GM21526 (cell line): ENCODE measurements at regions not wholly inside any gene's neighbourhood (a gene's known extent, or its start where the extent isn't known, plus 50 kb on each side); places are given as distances from the start of the nearest gene placed in this dataset.
"Not testable (repeated sequence)": the region's sequence is repeated elsewhere in the genome, so short reads cannot be mapped to it uniquely, and the experiment has no call there.

Experiments
- ATAC-seq: cut with Tn5 transposase; IDR thresholded peaks from one replicate; pipeline ENCODE4 v1.9.1; 2021; ENCODE audit warnings: moderate library complexity; ENCODE audit not compliant: unreplicated experiment, low FRiP score

DNA sequence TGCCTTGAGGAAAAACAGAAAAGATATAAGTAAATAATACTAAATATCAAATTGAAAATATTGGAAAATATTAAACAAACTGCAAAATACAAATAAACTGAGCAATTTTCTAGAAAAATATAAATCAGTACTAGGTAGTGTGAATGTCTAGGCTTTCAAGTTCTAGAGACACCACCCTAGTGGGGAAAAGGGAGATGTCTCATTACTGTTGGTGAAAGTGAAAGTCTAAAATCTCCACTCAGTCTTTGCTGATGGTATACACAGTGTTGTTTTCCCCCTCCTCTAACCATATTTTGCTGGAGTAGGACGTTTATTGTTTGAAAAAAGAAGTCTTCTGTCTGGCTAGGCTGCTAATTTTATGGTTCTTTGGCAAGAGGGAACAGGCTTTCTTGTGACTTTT lies 1368.9 kb downstream of the OTOL1 start:
- ATAC-seq: no peak

DNA sequence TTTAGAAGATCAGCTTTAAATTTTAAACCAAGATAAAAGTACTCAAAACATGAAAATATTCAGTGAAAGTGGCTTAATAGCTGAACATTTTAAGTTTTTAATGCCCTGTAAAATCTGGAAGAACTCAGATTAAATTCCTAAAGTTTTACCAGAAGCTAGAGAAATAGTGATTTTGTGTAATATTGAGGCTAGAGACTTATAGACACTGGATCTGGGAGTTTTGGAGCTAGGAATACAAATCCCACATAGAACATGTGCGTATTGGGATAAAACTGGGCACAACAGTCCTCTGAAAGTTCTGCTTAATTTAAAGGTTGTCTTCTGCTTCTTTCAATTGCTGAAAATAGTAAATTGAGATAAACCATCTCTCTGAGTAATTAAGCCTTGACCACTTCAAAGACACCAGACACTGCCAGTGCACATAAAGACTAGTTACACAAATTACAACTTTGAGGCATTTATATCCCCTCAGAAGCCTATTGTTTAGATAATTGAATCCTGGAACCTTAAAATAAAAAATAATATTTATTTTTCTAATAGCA lies 1382.5 kb downstream of the OTOL1 start:
- ATAC-seq: no peak

DNA sequence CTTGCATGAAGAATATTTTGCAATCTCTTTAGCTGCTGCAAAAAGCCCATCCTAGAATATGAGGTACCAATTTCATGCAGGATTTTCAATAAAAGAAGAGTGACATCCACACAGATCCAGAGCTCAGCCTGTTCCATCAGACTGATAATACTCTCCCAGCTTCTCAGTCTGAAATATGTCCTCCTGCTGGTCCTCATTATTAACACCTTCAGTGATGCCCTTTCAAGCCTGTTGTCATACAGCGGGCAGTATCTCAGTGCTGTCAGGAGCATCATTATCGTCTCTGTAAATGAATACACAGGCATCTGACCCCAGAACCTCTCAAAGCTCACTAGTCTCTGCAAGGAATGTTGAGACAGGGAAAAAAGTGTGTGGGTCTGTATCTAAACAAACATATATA lies 1387.8 kb downstream of the OTOL1 start:
- no peak for ATAC-seq

DNA sequence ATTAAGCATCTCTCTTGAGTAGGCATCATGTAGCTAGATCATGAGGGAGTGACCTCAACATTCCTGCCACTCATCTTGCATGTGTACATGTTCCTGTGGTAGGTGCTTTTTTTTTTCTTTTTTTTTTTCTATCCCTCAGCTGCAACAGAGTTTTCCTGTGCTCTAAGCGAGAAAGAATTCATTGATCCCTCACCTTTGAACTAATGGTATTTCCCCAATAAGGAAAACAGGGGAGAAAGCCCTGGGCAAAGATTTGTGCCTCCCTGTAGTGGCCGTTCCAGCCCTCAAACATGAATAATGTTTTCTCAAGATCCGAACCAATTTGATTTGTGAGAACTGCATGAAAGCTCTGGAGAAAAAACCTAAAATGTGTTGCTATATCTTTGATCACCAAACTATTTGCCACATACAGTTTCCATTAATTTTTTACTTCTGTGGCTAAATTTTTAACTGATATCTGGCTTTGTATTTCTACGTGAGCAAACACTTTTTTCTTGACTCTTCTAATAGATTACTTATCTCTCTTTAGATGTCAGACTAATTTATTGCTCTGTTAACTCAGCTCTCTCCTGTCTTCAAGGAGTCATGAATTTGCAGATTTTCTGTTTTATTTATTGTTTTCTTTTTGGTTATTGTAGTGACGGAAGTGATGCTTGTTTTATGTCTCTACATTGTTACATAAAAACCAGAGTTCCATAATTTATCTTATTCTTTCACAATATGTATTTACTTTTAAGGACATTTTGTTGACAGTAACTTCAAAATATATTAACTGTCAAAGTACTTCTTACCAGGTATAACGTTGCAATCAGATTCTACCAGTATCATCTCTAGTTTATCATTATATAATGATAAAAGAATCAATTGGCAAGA lies 1396.5 kb downstream of the OTOL1 start:
- no peak for ATAC-seq

DNA sequence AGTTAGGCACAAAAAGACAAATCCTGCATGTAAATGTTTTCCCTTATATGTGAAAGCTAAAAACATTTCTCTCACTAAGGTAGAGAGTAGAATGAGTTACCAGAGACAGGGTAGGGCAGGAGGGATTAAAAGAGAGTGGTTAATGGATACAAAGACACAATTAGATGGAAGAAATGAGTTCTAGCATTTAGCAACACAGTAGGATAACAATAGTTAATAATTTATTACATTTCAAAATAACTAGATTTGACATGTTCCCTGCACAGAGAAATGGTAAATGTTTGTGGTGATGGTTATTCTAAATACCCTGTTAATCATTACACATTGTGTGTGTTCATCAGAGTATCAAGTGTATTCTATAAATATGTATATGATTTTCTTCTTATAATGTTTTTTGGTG lies 1400.7 kb downstream of the OTOL1 start:
- ATAC-seq: no peak

DNA sequence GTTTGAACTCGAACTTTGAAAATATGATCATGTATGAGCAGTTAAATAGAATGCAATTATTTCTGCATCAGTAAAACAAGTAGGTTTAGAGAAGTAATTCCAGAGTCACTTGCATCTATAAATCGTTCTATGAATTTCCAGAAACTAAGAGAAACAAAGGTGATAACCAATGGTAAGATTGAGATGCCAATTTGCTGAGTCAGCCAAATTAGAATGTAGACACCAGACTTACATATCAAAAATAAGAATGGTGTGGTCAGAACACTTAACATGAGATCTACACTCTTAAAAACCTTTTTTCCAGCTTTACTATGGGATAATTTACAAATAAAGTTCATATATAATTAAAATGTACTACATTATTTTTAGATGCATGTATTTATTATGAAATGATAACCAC lies 1435.9 kb downstream of the OTOL1 start:
- ATAC-seq: no peak

DNA sequence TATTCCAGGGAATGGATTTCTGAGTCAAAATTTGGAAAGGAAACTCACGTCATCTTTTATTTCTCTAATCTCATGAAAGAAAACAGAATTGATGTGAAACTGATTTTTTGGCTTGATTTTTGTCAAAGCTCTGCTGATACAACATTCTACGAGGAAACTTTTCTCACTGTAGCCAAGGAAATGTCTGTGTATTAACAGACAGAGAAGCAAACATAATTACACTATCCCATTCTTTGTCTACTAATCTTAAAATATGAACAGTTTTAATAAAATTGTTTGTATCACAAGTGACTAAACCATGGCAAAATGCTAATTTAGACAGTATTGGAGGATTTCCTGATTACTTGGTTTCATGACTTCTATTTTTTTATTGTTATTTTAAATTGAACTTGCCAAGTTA lies 1437.0 kb downstream of the OTOL1 start:
- ATAC-seq: no peak

DNA sequence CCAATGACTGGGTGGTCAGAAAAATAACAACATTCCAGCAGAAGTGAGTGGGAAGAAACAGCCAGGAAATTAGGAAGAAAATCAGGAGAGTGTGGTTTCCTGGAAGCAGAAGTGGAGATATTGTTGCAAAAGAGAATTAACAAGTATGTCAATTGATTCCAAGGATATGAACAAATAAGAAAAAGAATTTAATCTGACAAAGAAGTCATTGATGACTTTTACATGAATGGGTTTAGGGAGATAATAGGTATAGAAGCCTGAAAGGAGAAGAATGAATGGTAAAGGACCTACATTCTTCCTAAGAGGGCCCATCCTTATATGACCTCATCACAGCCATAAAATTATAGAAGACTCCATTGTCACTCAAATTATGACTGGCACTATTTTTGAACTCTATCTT lies 1440.1 kb downstream of the OTOL1 start:
- ATAC-seq: no peak

DNA sequence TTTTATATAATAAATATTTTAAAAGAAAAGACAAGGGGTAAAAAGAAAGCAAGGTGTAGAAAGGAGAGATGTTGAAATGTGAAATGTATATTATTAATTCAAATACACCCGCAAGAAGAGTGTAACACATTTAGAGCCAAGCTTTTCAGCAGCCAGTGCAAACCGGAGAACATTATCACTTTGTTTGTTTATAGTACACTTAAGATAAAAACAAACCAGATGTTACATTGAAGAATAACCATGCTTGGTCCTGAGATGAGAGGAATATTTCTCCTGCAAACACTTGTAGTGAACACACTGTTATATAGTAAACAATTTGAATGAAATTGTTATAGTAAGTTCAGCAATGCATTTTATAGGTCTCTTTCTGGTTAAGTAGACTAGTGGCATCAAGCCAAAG lies 1441.5 kb downstream of the OTOL1 start:
- no peak for ATAC-seq

DNA sequence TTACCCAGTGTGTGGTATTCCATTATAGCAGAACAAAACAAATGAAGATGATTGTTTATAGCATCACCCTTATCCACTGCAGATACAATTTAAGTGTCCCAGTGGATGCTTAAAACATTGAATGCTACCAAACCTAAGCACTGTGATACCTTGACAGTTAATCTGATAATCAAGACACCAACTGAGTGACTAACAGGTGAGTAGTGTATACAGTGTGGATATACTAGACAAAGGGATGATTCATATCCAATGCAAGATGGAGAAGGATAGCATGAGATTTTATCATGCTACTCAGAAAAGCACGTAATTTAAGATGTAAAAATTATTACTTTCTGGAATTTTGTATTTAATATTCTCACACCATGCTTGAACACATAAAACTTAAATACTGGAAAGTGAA lies 1449.0 kb downstream of the OTOL1 start:
- no peak for ATAC-seq

DNA sequence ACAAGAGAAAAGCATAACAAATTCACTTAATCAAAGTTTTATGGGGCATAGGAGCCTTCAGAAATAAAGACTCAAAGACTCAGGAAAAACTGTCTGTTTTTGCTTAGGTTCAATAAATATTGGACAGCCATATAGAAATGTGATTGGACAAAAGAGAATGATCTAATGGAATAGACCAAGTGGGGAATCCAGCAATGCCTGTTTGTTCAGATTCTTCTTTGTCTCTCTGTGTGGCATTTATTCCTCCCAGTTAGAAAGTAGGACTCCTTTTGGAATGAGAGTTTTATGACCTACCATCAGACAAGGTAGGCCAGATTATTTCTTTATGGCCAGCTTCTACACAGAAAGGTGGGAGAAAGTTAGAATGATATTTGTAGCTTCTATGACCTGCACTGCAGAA lies 1460.1 kb downstream of the OTOL1 start:
- ATAC-seq: no peak

DNA sequence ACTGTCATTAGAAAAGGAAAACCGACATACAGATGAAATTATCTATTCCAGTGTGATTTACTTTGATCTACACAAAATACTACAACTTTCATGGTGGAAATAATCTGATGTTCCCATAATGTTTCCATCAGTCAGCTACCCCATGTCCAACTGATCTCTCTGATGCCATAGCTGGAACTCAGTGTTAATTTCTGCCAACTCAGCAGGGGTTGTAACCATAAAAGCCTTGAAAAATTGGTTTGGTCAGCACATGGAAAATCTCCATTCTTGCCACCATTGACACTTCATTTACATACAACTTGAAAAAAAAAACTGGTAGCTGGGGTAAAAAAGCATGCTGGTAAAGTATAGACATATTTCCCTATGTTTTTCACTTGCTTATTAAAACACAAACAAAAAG lies 1463.7 kb downstream of the OTOL1 start:
- ATAC-seq: no peak

DNA sequence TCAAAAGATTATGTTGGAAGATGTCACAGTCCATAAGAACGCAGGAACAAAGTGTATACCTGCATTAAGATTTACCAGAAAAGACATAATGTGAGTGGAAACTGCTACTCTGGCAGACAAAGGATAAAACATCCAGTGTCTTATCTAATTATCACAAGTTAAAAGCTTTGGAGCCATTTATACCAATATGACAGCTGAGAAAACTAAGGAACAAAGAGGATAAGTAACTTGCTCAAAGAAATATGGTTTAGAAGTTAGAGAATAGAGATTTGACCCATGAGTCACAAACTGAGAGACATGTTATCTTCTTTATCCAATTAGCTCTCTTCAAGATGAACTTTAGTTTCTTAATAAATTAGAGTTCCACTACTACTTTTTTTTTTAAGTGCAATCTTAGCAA lies 1473.7 kb downstream of the OTOL1 start:
- no peak for ATAC-seq

DNA sequence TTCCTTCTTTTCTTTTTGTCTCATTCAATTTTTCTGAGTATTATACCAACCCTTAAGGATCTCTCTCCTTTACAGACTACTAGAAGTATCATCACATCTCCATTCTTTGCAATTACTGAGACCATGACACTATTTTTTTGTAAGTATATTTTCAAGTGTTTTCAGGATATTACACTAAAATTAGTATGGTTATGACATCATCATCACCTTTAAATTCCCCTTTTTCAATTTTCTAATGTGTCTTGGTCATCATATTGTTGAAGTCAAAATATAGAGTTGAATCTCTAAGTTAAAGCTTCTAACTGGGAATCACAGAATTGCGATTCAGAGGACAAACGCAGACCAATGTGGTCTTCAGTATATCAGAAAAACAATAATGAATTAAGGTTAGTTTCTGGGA lies 1475.1 kb downstream of the OTOL1 start:
- ATAC-seq: no peak

DNA sequence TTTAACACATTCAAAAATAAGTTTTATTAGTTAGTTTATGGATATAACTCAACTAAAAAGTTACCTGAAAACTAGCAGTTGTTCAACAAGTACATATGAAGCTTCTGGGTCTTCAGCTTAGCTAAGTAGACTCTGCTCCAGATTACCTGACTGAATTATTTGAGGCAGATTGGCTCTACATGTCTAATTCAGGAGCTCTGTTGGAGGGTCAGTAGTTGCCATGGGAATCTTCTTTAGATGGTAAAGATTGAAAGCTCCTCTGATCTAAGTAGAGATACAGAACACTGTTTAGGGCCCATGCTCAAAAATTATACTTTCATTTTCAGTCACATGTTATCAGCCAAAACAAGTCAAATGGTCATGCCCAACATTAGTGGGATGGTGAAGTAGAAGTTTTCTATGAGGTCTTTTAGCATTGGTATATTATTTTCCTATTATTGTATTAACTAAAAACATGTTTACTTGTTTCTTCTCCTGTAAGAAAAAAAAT lies 1476.9 kb downstream of the OTOL1 start:
- no peak for ATAC-seq

DNA sequence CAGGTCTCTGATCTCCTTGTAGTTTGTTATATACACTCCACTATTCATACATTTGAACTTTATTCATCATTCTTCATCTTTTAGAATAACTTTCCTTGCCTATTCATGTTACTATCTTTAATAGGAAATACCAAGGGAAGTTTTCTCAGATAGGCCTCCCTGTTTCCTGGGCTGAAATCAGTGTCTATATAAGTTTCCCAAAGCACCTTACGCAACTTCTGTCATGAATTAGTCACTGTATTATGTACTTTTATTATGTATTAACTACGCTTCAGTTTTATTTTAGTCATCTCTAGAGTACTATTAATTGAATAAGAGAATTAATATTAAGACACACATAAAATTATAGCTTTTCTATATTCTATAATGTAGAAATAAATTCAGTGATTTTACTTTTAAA lies 1481.5 kb downstream of the OTOL1 start:
- ATAC-seq: no peak

DNA sequence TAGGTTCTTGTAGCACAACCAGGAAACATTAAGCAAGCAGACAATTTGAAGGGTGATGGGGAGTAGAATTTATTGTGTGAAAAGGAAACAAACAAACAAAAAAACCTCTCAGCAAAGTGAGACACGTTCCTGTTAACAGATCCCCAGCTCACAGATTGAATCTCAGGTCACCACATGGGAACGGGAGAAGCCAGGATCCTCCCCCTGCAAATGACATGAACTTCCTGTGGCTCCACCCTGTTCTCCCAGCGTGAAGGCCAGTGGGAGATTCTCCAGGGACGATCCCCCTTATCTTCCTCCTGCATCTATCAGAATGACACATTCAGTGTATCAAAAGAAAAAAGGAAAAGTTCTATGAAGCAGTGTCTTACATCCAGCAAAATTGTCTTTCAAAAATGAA lies 1488.1 kb downstream of the OTOL1 start:
- no peak for ATAC-seq

DNA sequence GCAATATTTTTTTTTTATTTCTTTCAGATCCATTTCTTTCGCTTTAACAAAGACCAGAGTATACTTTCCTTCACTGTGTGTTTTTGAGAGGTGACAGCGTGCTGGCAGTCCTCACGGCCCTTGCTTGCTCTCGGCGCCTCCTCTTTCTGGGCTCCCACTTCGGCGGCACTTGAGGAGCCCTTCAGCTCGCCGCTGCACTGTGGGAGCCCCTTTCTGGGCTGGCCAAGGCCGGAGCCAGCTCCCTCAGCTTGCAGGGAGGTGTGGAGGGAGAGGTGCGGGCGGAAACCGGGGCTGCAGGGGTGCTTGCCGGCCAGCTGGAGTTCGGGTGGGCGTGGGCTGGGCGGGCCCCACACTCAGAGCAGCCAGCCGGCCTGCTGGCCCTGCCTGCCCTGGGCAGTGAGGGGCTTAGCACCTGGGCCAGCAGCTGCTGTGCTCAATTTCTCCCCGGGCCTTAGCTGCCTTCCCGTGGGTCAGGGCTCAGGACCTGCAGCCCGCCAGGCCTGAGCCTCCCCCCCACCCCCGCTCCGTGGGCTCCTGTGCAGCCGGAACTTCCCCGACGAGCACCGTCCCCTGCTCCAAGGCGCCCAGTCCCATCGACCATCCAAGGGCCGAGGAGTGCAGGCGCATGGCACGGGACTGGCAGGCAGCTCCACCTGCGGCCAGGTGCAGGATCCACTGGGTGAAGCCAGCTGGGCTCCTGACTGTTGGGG lies 1490.6 kb downstream of the OTOL1 start:
- ATAC-seq: not testable (repeated sequence)

DNA sequence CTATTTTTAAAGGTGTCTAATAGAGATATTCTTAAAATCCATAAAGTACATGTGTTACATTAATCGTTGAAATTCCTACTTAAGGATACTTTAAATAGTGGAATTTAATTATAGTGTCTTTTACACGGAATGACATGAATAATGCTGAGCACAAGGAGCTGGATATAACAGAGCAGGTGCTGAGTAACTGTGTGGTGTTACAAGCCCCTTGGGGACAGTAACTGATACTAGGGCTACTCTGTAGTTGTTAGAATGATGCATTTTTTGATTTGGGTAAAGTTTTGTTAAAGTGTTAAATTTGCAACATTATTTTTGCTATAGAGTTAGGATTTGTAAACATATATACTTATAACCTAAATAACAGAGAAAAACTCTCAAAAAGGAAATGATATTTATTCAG lies 1496.1 kb downstream of the OTOL1 start:
- ATAC-seq: no peak

DNA sequence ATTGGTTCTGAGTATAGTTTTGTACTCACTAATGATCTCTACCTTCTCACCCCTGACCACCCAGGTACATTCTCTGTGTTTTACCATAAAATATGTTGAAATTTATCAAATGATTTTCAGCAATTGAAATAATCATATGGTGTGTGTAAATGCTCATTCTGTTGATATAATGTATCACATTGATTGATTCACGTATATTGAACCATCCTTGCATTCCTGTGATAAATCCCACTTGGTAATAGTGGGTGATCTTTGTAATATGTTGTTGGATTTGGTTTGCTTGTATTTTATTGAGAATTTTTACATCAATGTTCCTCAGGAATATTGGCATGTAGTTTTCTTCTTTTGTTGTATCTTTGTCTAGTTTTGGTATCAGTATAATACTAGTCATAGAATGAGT lies 1497.6 kb downstream of the OTOL1 start:
- no peak for ATAC-seq

DNA sequence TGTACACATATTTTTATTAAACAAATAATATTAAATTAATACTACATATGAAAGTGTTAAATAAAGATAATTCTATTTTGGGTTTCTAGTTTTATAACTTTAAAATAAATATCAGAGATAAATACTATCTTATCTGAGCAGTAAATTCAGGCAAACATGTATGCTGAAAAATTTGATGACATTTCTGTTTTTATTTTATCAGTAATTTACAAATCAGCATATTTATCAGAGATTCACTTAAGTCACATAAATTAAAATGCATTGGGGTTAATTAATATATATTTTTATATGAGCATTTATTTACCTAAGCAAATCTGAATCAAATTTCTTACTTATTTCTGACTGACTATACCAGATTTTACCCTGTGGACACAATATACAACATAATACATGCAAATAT lies 1499.8 kb downstream of the OTOL1 start:
- no peak for ATAC-seq

DNA sequence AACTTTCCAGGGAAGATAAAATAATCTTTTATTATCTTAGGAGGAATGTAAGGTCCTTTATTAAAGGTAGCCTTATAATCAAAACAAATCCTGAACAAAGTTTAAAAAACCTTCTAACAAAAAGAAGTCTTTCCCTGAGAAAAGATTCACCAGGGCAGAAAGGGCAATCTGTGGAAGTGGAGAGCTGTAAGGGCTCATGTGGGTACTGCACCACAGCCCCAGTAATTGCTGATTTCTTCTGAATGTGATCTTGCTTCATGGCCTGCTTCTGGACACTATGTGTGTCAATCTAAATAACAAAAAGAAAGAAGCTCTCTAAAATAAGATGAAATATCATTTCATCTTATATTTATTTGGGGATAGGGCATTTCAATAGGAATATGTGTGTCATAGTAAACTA lies 1501.6 kb downstream of the OTOL1 start:
- ATAC-seq: no peak
